HEK293 (cell line): ENCODE measurements at regions not wholly inside any gene's neighbourhood (a gene's known extent, or its start where the extent isn't known, plus 50 kb on each side); places are given as distances from the start of the nearest gene placed in this dataset.

Experiments
- ATF2 ChIP-seq: fragments of 450-650 bp; formaldehyde crosslinking; IDR thresholded peaks from 2 replicates; pipeline ENCODE4 v1.5.1; 2016; ENCODE audit warnings: missing biosample characterization, missing genetic modification characterization, low read depth
- CTCF ChIP-seq: fragments of 450-650 bp; formaldehyde crosslinking; IDR thresholded peaks from 2 replicates; pipeline ENCODE4 v1.5.1; 2016; ENCODE audit warnings: missing biosample characterization, missing genetic modification characterization
- GLI4 ChIP-seq: fragments of 450-650 bp; formaldehyde crosslinking; IDR thresholded peaks from 2 replicates; pipeline ENCODE4 v1.5.1; 2016; ENCODE audit warnings: missing biosample characterization, missing genetic modification characterization
- KLF9 ChIP-seq: fragments of 450-650 bp; formaldehyde crosslinking; IDR thresholded peaks from 2 replicates; pipeline ENCODE4 v1.5.1; 2016; ENCODE audit warnings: missing biosample characterization, missing genetic modification characterization, low read depth
- ZNF10 ChIP-seq: fragments of 450-650 bp; formaldehyde crosslinking; IDR thresholded peaks from 2 replicates; pipeline ENCODE4 v1.5.1; 2017; ENCODE audit warnings: missing biosample characterization, missing genetic modification characterization
- ZNF155 ChIP-seq: fragments of 450-650 bp; formaldehyde crosslinking; IDR thresholded peaks from 2 replicates; pipeline ENCODE4 v1.5.1; 2016; ENCODE audit warnings: missing biosample characterization, missing genetic modification characterization
- ZNF24 ChIP-seq: fragments of 450-650 bp; formaldehyde crosslinking; IDR thresholded peaks from 2 replicates; pipeline ENCODE4 v1.5.1; 2016; ENCODE audit warnings: missing biosample characterization, missing genetic modification characterization
- ZNF530 ChIP-seq: fragments of 450-650 bp; formaldehyde crosslinking; IDR thresholded peaks from 2 replicates; pipeline ENCODE4 v1.5.1; 2016; ENCODE audit warnings: low read depth, missing biosample characterization, missing genetic modification characterization
- ZNF549 ChIP-seq: fragments of 450-650 bp; IDR thresholded peaks from 2 replicates; pipeline ENCODE4 v1.5.1; 2018; ENCODE audit warnings: missing biosample characterization, missing genetic modification characterization, mild to moderate bottlenecking, inconsistent platforms, moderate library complexity
- TF ChIP-seq, protein P1 (sequence below): fragments of 450-650 bp; formaldehyde crosslinking; IDR thresholded peaks from 2 replicates; pipeline ENCODE4 v1.5.1; 2016; ENCODE audit warnings: missing biosample characterization, missing genetic modification characterization, low read depth

DNA sequence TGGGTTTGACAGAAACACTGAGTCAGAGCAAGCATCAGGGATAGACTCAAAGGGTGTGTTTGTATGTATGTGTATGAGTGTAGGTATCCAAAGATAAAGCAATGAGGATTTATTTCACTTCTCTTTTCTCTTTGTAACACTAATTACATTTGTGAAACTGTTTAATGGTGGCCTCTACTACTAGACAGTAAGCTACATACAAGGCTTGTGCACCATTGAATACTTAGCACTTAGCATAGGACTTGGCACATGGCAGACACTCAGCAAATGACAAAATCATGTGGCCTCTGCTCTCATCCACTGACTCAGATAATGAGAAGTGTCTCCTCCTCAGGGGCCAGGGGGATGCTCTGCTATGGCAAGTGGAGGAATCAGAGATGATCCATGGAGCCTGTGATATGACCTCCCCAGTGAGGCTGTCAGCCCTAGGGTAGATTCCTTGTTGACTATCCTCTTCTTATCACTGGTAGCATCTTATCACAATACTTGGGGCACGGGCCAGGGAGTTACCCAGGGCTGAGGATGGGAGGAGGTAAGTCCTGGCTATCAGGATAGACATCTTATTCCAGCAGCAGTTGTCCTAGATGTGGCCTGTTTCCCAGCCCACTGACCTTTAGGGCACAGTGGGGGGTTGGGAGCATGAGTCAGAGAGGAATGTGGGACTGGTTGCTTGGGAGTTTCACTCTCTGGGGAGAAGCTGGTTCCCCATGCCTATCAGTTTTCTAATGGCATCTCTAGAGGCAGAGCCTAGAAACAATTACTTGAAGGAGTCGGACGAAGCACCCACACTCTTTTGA, 71.2 kb upstream of the HOXC13 start:
- no peak for TF ChIP-seq CTCF (tag by site-specific recombination)
- no peak for TF ChIP-seq ZNF549 (tag by site-specific recombination)
- no peak for TF ChIP-seq ZNF24 (tag by site-specific recombination)
- no peak for TF ChIP-seq ATF2 (tag by site-specific recombination)
- TF ChIP-seq ZNF530 (tag by site-specific recombination), result no peak
- no peak for TF ChIP-seq KLF9 (tag by site-specific recombination)
- TF ChIP-seq GLI4, result no peak
- TF ChIP-seq ZNF10 (tag by site-specific recombination), result no peak
- TF ChIP-seq, protein P1, sequence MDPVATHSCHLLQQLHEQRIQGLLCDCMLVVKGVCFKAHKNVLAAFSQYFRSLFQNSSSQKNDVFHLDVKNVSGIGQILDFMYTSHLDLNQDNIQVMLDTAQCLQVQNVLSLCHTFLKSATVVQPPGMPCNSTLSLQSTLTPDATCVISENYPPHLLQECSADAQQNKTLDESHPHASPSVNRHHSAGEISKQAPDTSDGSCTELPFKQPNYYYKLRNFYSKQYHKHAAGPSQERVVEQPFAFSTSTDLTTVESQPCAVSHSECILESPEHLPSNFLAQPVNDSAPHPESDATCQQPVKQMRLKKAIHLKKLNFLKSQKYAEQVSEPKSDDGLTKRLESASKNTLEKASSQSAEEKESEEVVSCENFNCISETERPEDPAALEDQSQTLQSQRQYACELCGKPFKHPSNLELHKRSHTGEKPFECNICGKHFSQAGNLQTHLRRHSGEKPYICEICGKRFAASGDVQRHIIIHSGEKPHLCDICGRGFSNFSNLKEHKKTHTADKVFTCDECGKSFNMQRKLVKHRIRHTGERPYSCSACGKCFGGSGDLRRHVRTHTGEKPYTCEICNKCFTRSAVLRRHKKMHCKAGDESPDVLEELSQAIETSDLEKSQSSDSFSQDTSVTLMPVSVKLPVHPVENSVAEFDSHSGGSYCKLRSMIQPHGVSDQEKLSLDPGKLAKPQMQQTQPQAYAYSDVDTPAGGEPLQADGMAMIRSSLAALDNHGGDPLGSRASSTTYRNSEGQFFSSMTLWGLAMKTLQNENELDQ, result no peak
- TF ChIP-seq ZNF155 (tag by site-specific recombination), result no peak
